ENCODE measurements at regions not wholly inside any gene's neighbourhood (a gene's known extent, or its start where the extent isn't known, plus 50 kb on each side); places are given as distances from the start of the nearest gene placed in this dataset.

DNA sequence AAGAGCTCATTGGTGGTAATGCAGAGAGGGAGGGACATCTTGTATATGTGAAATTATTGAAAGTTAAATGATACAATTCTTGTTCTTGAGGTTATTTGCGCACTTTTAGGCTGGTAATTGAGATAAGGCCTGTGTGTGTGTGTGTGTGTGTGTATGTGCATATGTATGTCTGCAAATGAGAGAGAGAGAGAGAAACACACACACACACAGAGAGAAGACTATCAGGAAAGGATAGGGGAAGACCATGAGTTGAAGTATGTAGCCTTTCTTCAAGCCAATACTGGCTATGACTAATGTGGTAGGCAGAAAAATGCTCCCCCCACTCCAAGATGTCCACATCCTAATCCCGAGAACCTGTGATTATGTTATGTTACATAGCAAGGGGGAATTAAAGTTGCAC is 52.7 kb upstream of the DCD start:
- no peak overlapping the region for H3K14ac ChIP-seq (ENCODE audit: insufficient read length)
- no peak overlapping the region for H3K4me2 ChIP-seq (ENCODE audit: insufficient read depth in 1 of 2, low read depth in 2 of 2, low read length in 2 of 2)
- no peak overlapping the region for H2BK20ac ChIP-seq (ENCODE audit: low read length)
- H3K56ac ChIP-seq (replicated peaks; ENCODE audit: insufficient read length, low read depth, low read length): no peak overlapping the region
- no peak overlapping the region for H4K8ac ChIP-seq (ENCODE audit: extremely low read depth, insufficient read depth, low read length)
- H3K27me3 ChIP-seq (replicated peaks in 1 of 4; ENCODE audit: control insufficient read depth in 3 of 4, extremely low read depth in 1 of 4, insufficient read depth in 3 of 4, low read length in 3 of 4): no peaks in the 10 kb centered on the region
- H3K23me2 ChIP-seq (ENCODE audit: low read depth, low read length): no peaks in the 10 kb centered on the region
- no peak overlapping the region for H2BK12ac ChIP-seq (ENCODE audit: low read depth, low read length)
- no peak overlapping the region for H2BK120ac ChIP-seq (replicated peaks; ENCODE audit: low read depth, low read length)
- no peaks in the 10 kb centered on the region for H3K79me1 ChIP-seq (ENCODE audit: low read depth, low read length)
- no peak overlapping the region for H2AK5ac ChIP-seq (ENCODE audit: low read depth, low read length)
- no peak overlapping the region for H2BK15ac ChIP-seq (ENCODE audit: low read length)
- no peak overlapping the region for H2BK5ac ChIP-seq (ENCODE audit: low read depth, low read length)
- ChIA-PET CTCF (ENCODE audit: partially characterized antibody) (interaction anchor here (0.6 to 4.1 kb wide), 34 partner anchors 7 to 373 kb away, joined by 3 to 42 read pairs (median 5); partner anchors contain the start of genes DCD and MUCL1), POLR2A (ENCODE audit: partially characterized antibody) (no interaction called here)
- no peak overlapping the region for H3K27ac ChIP-seq (ENCODE audit: low read depth, low read length)
- H3K4me1 ChIP-seq (replicated peaks in 1 of 4; ENCODE audit: control insufficient read depth in 3 of 4, insufficient read depth in 4 of 4, low read length in 3 of 4): no peaks in the 10 kb centered on the region
- TF ChIP-seq EGR1 (IDR thresholded peaks at IDR 0.05; ENCODE audit: borderline replicate concordance, low read depth, low read length) (no peak), SIN3A (conservative IDR thresholded peaks at IDR 0.05 in 1 of 2, IDR thresholded peaks at IDR 0.05 in 1 of 2; ENCODE audit: low read depth in 1 of 2, low read length in 2 of 2) (no peak)
- no peak overlapping the region for H3K4ac ChIP-seq (replicated peaks; ENCODE audit: insufficient read length, low read depth, low read length)
- FAIRE-seq: no peak
- H3K18ac ChIP-seq (ENCODE audit: extremely low read depth, low read length): no peak overlapping the region
- no peak for DNase-seq (ENCODE audit: low read depth in 1 of 2, low spot score in 2 of 2)
- H3K9ac ChIP-seq (replicated peaks in 1 of 4; ENCODE audit: extremely low read depth in 1 of 4, low read depth in 3 of 4, low read length in 3 of 4): no peak overlapping the region
- H4K5ac ChIP-seq (ENCODE audit: insufficient read length, low read depth, low read length): no peak overlapping the region
- no peaks in the 10 kb centered on the region for H4K20me1 ChIP-seq (replicated peaks in 1 of 2; ENCODE audit: control insufficient read depth in 1 of 2, insufficient read depth in 2 of 2, low read length in 2 of 2)
- no peaks in the 10 kb centered on the region for H3K36me3 ChIP-seq (ENCODE audit: control insufficient read depth in 2 of 4, insufficient read depth in 4 of 4, low read length in 3 of 4)
- H3K23ac ChIP-seq (ENCODE audit: insufficient read length): no peak overlapping the region
- WGBS, 2 experiments (ENCODE audit: extremely low coverage in 1 of 2, insufficient coverage in 1 of 2, insufficient read length in 1 of 2, insufficient replicate concordance in 2 of 2, low coverage in 1 of 2, low lambda C conversion rate in 2 of 2, missing lambda C conversion rate in 1 of 2): 74% methylated on average over 2 of the region's 2 CpGs; no CpG with 5 or more reads in 1 of the 2 experiments
- no peak overlapping the region for H4K91ac ChIP-seq (replicated peaks; ENCODE audit: insufficient read length, low read length)
- H3K9me3 ChIP-seq (ENCODE audit: insufficient read depth in 2 of 2, low read depth in 1 of 2, low read length in 1 of 2): no peaks in the 10 kb centered on the region
- H3K4me3 ChIP-seq (ENCODE audit: extremely low read depth in 1 of 4, insufficient read depth in 2 of 4, low read depth in 3 of 4, low read length in 4 of 4): no peak overlapping the region
- H3K79me2 ChIP-seq (ENCODE audit: control insufficient read depth in 1 of 2, insufficient read depth in 2 of 2, low read length in 2 of 2): no peaks in the 10 kb centered on the region
- no peak overlapping the region for H2AFZ ChIP-seq (ENCODE audit: low read length)
